Liver (tissue), 3 donors: ENCODE measurements at regions not wholly inside any gene's neighbourhood (a gene's known extent, or its start where the extent isn't known, plus 50 kb on each side); places are given as distances from the start of the nearest gene placed in this dataset.

Experiments used
- JUND ChIP-seq, 2 donors: IDR thresholded peaks; 2 replicates each; pipeline ENCODE4 v1.6.1; 2016; ENCODE audit warnings: antibody characterized with exemption in 2 of 2
- RXRA ChIP-seq, 2 donors: IDR thresholded peaks; 2 replicates each; pipeline ENCODE4 v1.6.1; 2017 to 2018; ENCODE audit warnings: antibody characterized with exemption in 2 of 2, mild to moderate bottlenecking in 1 of 2
- SP1 ChIP-seq: IDR thresholded peaks from 2 replicates; pipeline ENCODE4 v1.6.1; 2018; ENCODE audit warnings: antibody characterized with exemption, mild to moderate bottlenecking
- YY1 ChIP-seq: IDR thresholded peaks from 2 replicates; pipeline ENCODE4 v1.6.1; 2016; ENCODE audit warnings: antibody characterized with exemption, mild to moderate bottlenecking
- TF ChIP-seq, protein P1 (sequence below): fragments of 150-350 bp; IDR thresholded peaks from 2 replicates; pipeline ENCODE4 v1.5.1; 2017; ENCODE audit warnings: improper control_type of control experiment, low read depth, low read length; ENCODE audit not compliant: missing input control
- TF ChIP-seq, protein P2 (sequence below): IDR thresholded peaks from 2 replicates; pipeline ENCODE4 v1.6.1; 2016; ENCODE audit warnings: antibody characterized with exemption, mild to moderate bottlenecking
- donor health status: healthy.
- donor health status: healthy.

DNA sequence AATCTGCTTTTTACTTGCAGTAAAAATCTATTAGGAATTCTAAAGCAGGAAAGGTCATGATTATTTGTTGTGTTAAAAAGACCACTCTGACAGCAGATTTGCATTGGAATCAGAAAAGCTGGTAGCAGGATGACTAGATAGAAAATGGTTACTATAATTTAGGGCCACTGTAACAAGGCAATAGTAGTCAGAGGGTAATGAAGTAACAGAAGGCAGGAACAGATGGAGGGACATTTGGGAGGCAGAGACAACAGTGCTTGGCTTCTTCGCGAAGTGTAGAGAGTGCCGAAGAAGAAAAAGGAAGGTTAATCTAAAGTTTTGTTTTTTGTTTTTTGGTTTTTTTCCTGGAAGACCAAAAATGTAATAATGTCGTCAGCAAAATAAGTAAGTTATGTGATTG is 129.8 kb upstream of the SLC5A12 start:
- TF ChIP-seq, protein P1, sequence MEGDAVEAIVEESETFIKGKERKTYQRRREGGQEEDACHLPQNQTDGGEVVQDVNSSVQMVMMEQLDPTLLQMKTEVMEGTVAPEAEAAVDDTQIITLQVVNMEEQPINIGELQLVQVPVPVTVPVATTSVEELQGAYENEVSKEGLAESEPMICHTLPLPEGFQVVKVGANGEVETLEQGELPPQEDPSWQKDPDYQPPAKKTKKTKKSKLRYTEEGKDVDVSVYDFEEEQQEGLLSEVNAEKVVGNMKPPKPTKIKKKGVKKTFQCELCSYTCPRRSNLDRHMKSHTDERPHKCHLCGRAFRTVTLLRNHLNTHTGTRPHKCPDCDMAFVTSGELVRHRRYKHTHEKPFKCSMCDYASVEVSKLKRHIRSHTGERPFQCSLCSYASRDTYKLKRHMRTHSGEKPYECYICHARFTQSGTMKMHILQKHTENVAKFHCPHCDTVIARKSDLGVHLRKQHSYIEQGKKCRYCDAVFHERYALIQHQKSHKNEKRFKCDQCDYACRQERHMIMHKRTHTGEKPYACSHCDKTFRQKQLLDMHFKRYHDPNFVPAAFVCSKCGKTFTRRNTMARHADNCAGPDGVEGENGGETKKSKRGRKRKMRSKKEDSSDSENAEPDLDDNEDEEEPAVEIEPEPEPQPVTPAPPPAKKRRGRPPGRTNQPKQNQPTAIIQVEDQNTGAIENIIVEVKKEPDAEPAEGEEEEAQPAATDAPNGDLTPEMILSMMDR: no peak
- TF ChIP-seq, protein P2, sequence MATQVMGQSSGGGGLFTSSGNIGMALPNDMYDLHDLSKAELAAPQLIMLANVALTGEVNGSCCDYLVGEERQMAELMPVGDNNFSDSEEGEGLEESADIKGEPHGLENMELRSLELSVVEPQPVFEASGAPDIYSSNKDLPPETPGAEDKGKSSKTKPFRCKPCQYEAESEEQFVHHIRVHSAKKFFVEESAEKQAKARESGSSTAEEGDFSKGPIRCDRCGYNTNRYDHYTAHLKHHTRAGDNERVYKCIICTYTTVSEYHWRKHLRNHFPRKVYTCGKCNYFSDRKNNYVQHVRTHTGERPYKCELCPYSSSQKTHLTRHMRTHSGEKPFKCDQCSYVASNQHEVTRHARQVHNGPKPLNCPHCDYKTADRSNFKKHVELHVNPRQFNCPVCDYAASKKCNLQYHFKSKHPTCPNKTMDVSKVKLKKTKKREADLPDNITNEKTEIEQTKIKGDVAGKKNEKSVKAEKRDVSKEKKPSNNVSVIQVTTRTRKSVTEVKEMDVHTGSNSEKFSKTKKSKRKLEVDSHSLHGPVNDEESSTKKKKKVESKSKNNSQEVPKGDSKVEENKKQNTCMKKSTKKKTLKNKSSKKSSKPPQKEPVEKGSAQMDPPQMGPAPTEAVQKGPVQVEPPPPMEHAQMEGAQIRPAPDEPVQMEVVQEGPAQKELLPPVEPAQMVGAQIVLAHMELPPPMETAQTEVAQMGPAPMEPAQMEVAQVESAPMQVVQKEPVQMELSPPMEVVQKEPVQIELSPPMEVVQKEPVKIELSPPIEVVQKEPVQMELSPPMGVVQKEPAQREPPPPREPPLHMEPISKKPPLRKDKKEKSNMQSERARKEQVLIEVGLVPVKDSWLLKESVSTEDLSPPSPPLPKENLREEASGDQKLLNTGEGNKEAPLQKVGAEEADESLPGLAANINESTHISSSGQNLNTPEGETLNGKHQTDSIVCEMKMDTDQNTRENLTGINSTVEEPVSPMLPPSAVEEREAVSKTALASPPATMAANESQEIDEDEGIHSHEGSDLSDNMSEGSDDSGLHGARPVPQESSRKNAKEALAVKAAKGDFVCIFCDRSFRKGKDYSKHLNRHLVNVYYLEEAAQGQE: no peak
- TF ChIP-seq SP1: no peak
- TF ChIP-seq YY1: no peak
- no peak for TF ChIP-seq RXRA (IDR thresholded peaks at IDR 0.05)
- no peak for TF ChIP-seq JUND (IDR thresholded peaks at IDR 0.05)
